GM23338 (cell line): ENCODE measurements at regions not wholly inside any gene's neighbourhood (a gene's known extent, or its start where the extent isn't known, plus 50 kb on each side); places are given as distances from the start of the nearest gene placed in this dataset.

Experiments used
- ATAC-seq: fragments of 200-7000 bp; cut with Tn5 transposase; 3 replicates; pipeline ENCODE4 v1.9.1; 2020
- DNase-seq: peaks from one replicate; pipeline ENCODE4 v3.0.0-alpha.2; 2015; ENCODE audit warnings: low spot score
- H2AFZ ChIP-seq: fragments of 200-600 bp; sonication (generic); 2 replicates; pipeline ENCODE4 v1.8.0; 2016; ENCODE audit warnings: antibody characterized with exemption, mild to moderate bottlenecking, moderate library complexity
- H3F3A ChIP-seq: fragments of 200-600 bp; sonication (generic); replicated peaks from 2 replicates; pipeline ENCODE4 v1.8.0; 2017; ENCODE audit warnings: antibody characterized with exemption, mixed run types, low read depth
- H3K27ac ChIP-seq: fragments of 200-600 bp; sonication (generic); 2 replicates; pipeline ENCODE4 v1.6.1; 2016; ENCODE audit warnings: low read depth
- H3K27me3 ChIP-seq: fragments of 200-600 bp; sonication (generic); 2 replicates; pipeline ENCODE4 v1.8.0; 2016; ENCODE audit warnings: mild to moderate bottlenecking, mixed run types, moderate library complexity; ENCODE audit not compliant: insufficient read depth
- H3K36me3 ChIP-seq: fragments of 200-600 bp; sonication (generic); 2 replicates; pipeline ENCODE4 v1.8.0; 2016; ENCODE audit warnings: mild to moderate bottlenecking; ENCODE audit not compliant: insufficient read depth
- H3K4me1 ChIP-seq: fragments of 200-600 bp; sonication (generic); 2 replicates; pipeline ENCODE4 v1.8.0; 2016; ENCODE audit warnings: mild to moderate bottlenecking, moderate library complexity; ENCODE audit not compliant: insufficient read depth
- H3K4me2 ChIP-seq: fragments of 200-600 bp; sonication (generic); 2 replicates; pipeline ENCODE4 v1.7.1; 2017; ENCODE audit warnings: mixed run types
- H3K4me3 ChIP-seq: fragments of 200-600 bp; sonication (generic); 2 replicates; pipeline ENCODE4 v1.6.1; 2016; ENCODE audit warnings: mixed run types
- H3K79me2 ChIP-seq: fragments of 200-600 bp; sonication (generic); replicated peaks from 2 replicates; pipeline ENCODE4 v1.8.0; 2017; ENCODE audit warnings: mild to moderate bottlenecking; ENCODE audit not compliant: insufficient read depth
- H3K9me2 ChIP-seq: fragments of 200-600 bp; sonication (generic); 2 replicates; pipeline ENCODE4 v1.8.0; 2017; ENCODE audit not compliant: insufficient read depth
- H4K20me1 ChIP-seq: fragments of 200-600 bp; sonication (generic); replicated peaks from 2 replicates; pipeline ENCODE4 v1.8.0; 2017; ENCODE audit warnings: mild to moderate bottlenecking; ENCODE audit not compliant: insufficient read depth
- H3K27ac Mint-ChIP-seq: 2 replicates; pipeline ENCODE4 v1.8.0; 2020; ENCODE audit warnings: inconsistent platforms, mild to moderate bottlenecking, moderate library complexity, mixed read lengths
- H3K27me3 Mint-ChIP-seq: 3 replicates; pipeline ENCODE4 v1.8.0; 2022; ENCODE audit warnings: low read depth, mild to moderate bottlenecking, moderate library complexity, mixed read lengths, inconsistent platforms; ENCODE audit not compliant: insufficient read depth, poor library complexity
- H3K36me3 Mint-ChIP-seq: 3 replicates; pipeline ENCODE4 v1.8.0; 2021; ENCODE audit warnings: low read depth, mild to moderate bottlenecking, inconsistent platforms, moderate library complexity, mixed read lengths
- H3K4me1 Mint-ChIP-seq: 3 replicates; pipeline ENCODE4 v1.8.0; 2020; ENCODE audit warnings: mild to moderate bottlenecking, inconsistent platforms, mixed read lengths
- H3K4me3 Mint-ChIP-seq: 3 replicates; pipeline ENCODE4 v1.8.0; 2021; ENCODE audit warnings: moderate library complexity, mild to moderate bottlenecking, inconsistent platforms, mixed read lengths
- H3K9me3 Mint-ChIP-seq: 3 replicates; pipeline ENCODE4 v1.8.0; 2020; ENCODE audit warnings: moderate library complexity, mild to moderate bottlenecking, inconsistent platforms, mixed read lengths
- CREB1 ChIP-seq: fragments of 250-450 bp; sonication (Bioruptor Pico); IDR thresholded peaks from 2 replicates; pipeline ENCODE4 v1.5.0; 2020; ENCODE audit warnings: low read depth, mild to moderate bottlenecking, moderate library complexity
- EZH2 ChIP-seq: fragments of 200-600 bp; sonication (generic); IDR thresholded peaks from one replicate; pipeline ENCODE4 v1.8.0; 2017; ENCODE audit warnings: antibody characterized with exemption, mild to moderate bottlenecking, low read depth; ENCODE audit not compliant: unreplicated experiment
- NANOG ChIP-seq: IDR thresholded peaks from 2 replicates; pipeline ENCODE4 v1.6.1; 2016; ENCODE audit warnings: antibody characterized with exemption, borderline replicate concordance
- STAT1 ChIP-seq: IDR thresholded peaks from one replicate; pipeline ENCODE4 v1.6.1; 2016; ENCODE audit warnings: antibody characterized with exemption; ENCODE audit not compliant: unreplicated experiment
- ZNF331 ChIP-seq: fragments of 250-450 bp; sonication (Bioruptor Pico); IDR thresholded peaks from 2 replicates; pipeline ENCODE4 v1.5.0; 2020; ENCODE audit warnings: low read depth, mild to moderate bottlenecking, moderate library complexity
- TF ChIP-seq, protein P1 (sequence below): IDR thresholded peaks from 2 replicates; pipeline ENCODE4 v1.6.1; 2016; ENCODE audit warnings: antibody characterized with exemption
- TF ChIP-seq, protein P2 (sequence below), 2 experiments: fragments of 200-600 bp in 1 of 2; sonication (generic) in 1 of 2; conservative IDR thresholded peaks; 2 replicates each; pipeline versions ENCODE4 v1.5.1 to v1.6.1; 2016 to 2017; ENCODE audit warnings: antibody characterized with exemption in 2 of 2, low read depth in 2 of 2, mild to moderate bottlenecking in 2 of 2, moderate library complexity in 1 of 2
- TF ChIP-seq, protein P3 (sequence below): IDR thresholded peaks from one replicate; pipeline ENCODE4 v1.6.1; 2018; ENCODE audit warnings: antibody characterized with exemption; ENCODE audit not compliant: unreplicated experiment
- TF ChIP-seq, protein P4 (sequence below): fragments of 250-450 bp; sonication (Bioruptor Pico); IDR thresholded peaks from 2 replicates; pipeline ENCODE4 v1.5.0; 2020; ENCODE audit warnings: mild to moderate bottlenecking, moderate library complexity

DNA sequence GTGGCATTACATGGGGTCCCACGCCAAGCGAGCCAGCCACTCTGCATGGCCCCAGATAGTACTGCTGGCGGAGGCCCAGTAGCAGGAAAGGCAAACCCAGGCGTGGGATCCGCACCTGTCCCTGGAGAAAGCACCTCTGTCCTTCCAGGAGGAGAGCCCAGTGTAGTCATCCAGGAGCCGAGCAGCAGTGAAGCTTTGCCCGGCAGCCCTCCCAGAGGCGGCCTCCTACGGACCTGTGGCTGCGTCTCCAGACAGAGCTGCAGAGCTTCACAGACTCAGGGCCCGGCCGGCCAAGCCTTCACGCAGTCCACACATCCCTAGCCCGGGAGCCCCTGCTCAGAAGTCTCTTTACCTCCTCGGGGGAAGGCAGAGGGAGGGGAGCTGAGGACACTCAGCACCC lies 100.8 kb upstream of the PPP1R26 start (continued):
- TF ChIP-seq, protein P1, sequence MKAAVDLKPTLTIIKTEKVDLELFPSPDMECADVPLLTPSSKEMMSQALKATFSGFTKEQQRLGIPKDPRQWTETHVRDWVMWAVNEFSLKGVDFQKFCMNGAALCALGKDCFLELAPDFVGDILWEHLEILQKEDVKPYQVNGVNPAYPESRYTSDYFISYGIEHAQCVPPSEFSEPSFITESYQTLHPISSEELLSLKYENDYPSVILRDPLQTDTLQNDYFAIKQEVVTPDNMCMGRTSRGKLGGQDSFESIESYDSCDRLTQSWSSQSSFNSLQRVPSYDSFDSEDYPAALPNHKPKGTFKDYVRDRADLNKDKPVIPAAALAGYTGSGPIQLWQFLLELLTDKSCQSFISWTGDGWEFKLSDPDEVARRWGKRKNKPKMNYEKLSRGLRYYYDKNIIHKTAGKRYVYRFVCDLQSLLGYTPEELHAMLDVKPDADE = no peak
- TF ChIP-seq NANOG (no peak), STAT1 (no peak), ZNF331 (CRISPR knock-in tag) (no peak), EZH2 (no peak)

DNA sequence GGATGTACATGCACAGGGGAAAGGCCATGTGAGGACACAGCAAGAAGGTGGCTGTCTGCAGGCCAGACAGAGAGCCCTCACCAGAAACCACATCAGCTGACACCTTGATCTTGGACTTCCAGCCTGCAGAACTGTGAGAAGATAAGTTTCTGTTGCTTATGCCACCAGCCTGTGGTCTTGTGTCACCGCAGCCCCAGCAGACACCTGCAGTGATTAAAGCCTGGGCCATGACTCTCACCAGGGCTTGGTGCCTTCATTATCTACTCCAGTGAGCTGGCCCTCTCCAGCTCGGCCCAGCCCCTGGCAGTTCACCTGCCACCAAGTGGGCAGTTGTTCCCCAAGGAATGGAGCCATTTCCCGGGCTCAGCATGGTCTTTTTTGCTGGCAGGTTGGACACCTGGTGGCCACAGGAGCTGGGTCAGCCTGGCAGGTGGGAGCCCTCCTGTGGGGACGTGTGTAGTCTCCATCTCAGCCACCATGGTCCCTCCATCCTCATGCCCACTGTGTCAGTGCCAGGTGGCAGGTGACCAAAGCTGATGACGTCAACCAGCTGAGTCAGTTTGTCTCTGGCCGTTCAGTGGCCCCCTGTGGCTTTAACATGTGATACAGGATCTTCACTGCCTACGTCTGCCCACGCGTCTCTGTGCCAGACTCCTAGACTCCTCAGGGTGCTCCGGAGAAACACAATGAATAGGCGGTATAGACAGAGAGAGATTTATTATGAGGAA lies 99.9 kb upstream of the PPP1R26 start:
- peaks cover 3% of the 10 kb centered on the region; the same call in 1 of the 3 replicates for H3K9me3 Mint-ChIP-seq
- Histone ChIP-seq H3K79me2 (no peaks in the 10 kb centered on the region), H3F3A (no peaks in the 10 kb centered on the region), H3K27ac (no peak overlapping the region), H4K20me1 (no peaks in the 10 kb centered on the region), H3K4me1 (no peaks in the 10 kb centered on the region), H3K4me3 (no peak overlapping the region), H2AFZ (no peak overlapping the region), H3K36me3 (no peaks in the 10 kb centered on the region), H3K27me3 (no peaks in the 10 kb centered on the region), H3K9me2 (no peaks in the 10 kb centered on the region), H3K4me2 (no peak overlapping the region)
- DNase-seq = no peak
- H3K27ac Mint-ChIP-seq = no peak overlapping the region
- no peak for ATAC-seq
- H3K4me3 Mint-ChIP-seq = no peak overlapping the region
- peaks cover under 1% of the 10 kb centered on the region; the same call in 2 of the 3 replicates for H3K4me1 Mint-ChIP-seq
- no peaks in the 10 kb centered on the region; the same call in 2 of the 3 replicates for H3K36me3 Mint-ChIP-seq
- peaks cover 13% of the 10 kb centered on the region for H3K27me3 Mint-ChIP-seq
- TF ChIP-seq CREB1 = no peak
- TF ChIP-seq EZH2 = no peak
- TF ChIP-seq, protein P2, sequence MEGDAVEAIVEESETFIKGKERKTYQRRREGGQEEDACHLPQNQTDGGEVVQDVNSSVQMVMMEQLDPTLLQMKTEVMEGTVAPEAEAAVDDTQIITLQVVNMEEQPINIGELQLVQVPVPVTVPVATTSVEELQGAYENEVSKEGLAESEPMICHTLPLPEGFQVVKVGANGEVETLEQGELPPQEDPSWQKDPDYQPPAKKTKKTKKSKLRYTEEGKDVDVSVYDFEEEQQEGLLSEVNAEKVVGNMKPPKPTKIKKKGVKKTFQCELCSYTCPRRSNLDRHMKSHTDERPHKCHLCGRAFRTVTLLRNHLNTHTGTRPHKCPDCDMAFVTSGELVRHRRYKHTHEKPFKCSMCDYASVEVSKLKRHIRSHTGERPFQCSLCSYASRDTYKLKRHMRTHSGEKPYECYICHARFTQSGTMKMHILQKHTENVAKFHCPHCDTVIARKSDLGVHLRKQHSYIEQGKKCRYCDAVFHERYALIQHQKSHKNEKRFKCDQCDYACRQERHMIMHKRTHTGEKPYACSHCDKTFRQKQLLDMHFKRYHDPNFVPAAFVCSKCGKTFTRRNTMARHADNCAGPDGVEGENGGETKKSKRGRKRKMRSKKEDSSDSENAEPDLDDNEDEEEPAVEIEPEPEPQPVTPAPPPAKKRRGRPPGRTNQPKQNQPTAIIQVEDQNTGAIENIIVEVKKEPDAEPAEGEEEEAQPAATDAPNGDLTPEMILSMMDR (conservative IDR thresholded peaks at IDR 0.05; ENCODE audit: low read depth in 2 of 2) = no peak
- no peak for TF ChIP-seq ZNF331 (CRISPR knock-in tag)
- TF ChIP-seq, protein P3, sequence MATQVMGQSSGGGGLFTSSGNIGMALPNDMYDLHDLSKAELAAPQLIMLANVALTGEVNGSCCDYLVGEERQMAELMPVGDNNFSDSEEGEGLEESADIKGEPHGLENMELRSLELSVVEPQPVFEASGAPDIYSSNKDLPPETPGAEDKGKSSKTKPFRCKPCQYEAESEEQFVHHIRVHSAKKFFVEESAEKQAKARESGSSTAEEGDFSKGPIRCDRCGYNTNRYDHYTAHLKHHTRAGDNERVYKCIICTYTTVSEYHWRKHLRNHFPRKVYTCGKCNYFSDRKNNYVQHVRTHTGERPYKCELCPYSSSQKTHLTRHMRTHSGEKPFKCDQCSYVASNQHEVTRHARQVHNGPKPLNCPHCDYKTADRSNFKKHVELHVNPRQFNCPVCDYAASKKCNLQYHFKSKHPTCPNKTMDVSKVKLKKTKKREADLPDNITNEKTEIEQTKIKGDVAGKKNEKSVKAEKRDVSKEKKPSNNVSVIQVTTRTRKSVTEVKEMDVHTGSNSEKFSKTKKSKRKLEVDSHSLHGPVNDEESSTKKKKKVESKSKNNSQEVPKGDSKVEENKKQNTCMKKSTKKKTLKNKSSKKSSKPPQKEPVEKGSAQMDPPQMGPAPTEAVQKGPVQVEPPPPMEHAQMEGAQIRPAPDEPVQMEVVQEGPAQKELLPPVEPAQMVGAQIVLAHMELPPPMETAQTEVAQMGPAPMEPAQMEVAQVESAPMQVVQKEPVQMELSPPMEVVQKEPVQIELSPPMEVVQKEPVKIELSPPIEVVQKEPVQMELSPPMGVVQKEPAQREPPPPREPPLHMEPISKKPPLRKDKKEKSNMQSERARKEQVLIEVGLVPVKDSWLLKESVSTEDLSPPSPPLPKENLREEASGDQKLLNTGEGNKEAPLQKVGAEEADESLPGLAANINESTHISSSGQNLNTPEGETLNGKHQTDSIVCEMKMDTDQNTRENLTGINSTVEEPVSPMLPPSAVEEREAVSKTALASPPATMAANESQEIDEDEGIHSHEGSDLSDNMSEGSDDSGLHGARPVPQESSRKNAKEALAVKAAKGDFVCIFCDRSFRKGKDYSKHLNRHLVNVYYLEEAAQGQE = no peak
- TF ChIP-seq, protein P1 = no peak
- TF ChIP-seq NANOG = no peak
- TF ChIP-seq, protein P4, sequence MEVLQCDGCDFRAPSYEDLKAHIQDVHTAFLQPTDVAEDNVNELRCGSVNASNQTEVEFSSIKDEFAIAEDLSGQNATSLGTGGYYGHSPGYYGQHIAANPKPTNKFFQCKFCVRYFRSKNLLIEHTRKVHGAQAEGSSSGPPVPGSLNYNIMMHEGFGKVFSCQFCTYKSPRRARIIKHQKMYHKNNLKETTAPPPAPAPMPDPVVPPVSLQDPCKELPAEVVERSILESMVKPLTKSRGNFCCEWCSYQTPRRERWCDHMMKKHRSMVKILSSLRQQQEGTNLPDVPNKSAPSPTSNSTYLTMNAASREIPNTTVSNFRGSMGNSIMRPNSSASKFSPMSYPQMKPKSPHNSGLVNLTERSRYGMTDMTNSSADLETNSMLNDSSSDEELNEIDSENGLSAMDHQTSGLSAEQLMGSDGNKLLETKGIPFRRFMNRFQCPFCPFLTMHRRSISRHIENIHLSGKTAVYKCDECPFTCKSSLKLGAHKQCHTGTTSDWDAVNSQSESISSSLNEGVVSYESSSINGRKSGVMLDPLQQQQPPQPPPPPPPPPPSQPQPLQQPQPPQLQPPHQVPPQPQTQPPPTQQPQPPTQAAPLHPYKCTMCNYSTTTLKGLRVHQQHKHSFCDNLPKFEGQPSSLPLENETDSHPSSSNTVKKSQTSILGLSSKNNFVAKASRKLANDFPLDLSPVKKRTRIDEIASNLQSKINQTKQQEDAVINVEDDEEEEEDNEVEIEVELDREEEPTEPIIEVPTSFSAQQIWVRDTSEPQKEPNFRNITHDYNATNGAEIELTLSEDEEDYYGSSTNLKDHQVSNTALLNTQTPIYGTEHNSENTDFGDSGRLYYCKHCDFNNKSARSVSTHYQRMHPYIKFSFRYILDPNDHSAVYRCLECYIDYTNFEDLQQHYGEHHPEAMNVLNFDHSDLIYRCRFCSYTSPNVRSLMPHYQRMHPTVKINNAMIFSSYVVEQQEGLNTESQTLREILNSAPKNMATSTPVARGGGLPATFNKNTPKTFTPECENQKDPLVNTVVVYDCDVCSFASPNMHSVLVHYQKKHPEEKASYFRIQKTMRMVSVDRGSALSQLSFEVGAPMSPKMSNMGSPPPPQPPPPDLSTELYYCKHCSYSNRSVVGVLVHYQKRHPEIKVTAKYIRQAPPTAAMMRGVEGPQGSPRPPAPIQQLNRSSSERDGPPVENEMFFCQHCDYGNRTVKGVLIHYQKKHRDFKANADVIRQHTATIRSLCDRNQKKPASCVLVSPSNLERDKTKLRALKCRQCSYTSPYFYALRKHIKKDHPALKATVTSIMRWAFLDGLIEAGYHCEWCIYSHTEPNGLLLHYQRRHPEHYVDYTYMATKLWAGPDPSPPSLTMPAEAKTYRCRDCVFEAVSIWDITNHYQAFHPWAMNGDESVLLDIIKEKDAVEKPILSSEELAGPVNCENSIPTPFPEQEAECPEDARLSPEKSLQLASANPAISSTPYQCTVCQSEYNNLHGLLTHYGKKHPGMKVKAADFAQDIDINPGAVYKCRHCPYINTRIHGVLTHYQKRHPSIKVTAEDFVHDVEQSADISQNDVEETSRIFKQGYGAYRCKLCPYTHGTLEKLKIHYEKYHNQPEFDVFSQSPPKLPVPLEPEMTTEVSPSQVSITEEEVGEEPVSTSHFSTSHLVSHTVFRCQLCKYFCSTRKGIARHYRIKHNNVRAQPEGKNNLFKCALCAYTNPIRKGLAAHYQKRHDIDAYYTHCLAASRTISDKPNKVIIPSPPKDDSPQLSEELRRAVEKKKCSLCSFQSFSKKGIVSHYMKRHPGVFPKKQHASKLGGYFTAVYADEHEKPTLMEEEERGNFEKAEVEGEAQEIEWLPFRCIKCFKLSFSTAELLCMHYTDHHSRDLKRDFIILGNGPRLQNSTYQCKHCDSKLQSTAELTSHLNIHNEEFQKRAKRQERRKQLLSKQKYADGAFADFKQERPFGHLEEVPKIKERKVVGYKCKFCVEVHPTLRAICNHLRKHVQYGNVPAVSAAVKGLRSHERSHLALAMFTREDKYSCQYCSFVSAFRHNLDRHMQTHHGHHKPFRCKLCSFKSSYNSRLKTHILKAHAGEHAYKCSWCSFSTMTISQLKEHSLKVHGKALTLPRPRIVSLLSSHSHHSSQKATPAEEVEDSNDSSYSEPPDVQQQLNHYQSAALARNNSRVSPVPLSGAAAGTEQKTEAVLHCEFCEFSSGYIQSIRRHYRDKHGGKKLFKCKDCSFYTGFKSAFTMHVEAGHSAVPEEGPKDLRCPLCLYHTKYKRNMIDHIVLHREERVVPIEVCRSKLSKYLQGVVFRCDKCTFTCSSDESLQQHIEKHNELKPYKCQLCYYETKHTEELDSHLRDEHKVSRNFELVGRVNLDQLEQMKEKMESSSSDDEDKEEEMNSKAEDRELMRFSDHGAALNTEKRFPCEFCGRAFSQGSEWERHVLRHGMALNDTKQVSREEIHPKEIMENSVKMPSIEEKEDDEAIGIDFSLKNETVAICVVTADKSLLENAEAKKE (CRISPR knock-in tag) = no peak
